Fibroblast of upper back skin (primary cell): ENCODE measurements at regions not wholly inside any gene's neighbourhood (a gene's known extent, or its start where the extent isn't known, plus 50 kb on each side); places are given as distances from the start of the nearest gene placed in this dataset.
"Not testable (repeated sequence)": the region's sequence is repeated elsewhere in the genome, so short reads cannot be mapped to it uniquely, and the experiment has no call there.

Experiments
- DNase-seq: peaks from one replicate; pipeline ENCODE4 v3.0.0-alpha.2; 2013

GRCh38 chr1:198986442-198986841 is 347.6 kb downstream of the PTPRC start:
- DNase-seq, result no peak

- DNase-seq, result peak; percentile 32
These were observed 363.8 kb downstream of the PTPRC start for GRCh38 chr1:199002661-199003060.

- DNase-seq, result peak; percentile 17
These were observed 368.6 kb downstream of the PTPRC start for GRCh38 chr1:199007423-199007822.

- no peak for DNase-seq
These were observed 370.6 kb downstream of the PTPRC start for GRCh38 chr1:199009447-199009846.

GRCh38 chr1:199010492-199010891 is 371.7 kb downstream of the PTPRC start:
- no peak for DNase-seq

- DNase-seq, result peak; percentile 65
These were observed 372.1 kb downstream of the PTPRC start for GRCh38 chr1:199010933-199011332.

GRCh38 chr1:199015799-199016198 is 377.0 kb downstream of the PTPRC start:
- DNase-seq, result no peak

GRCh38 chr1:199018471-199019135 is 379.8 kb downstream of the PTPRC start:
- DNase-seq, result no peak

GRCh38 chr1:199020051-199020450 is 381.2 kb downstream of the PTPRC start:
- no peak for DNase-seq

GRCh38 chr1:199020904-199021303 is 382.1 kb downstream of the PTPRC start:
- no peak for DNase-seq

GRCh38 chr1:199029401-199029800 is 390.6 kb downstream of the PTPRC start:
- peak; percentile 77 for DNase-seq

- peak; percentile 31 for DNase-seq
These were observed 391.0 kb downstream of the PTPRC start for GRCh38 chr1:199029855-199030254.

- not testable (repeated sequence) for DNase-seq
These were observed 391.7 kb downstream of the PTPRC start for GRCh38 chr1:199030541-199030940.

- not testable (repeated sequence) for DNase-seq
These were observed 392.3 kb downstream of the PTPRC start for GRCh38 chr1:199031170-199031569.

GRCh38 chr1:199032479-199032878 is 393.6 kb downstream of the PTPRC start:
- DNase-seq, result not testable (repeated sequence)

GRCh38 chr1:199033661-199034060 is 394.8 kb downstream of the PTPRC start:
- DNase-seq, result no peak

- DNase-seq, result no peak
These were observed 399.3 kb downstream of the PTPRC start for GRCh38 chr1:199038156-199038555.

- no peak for DNase-seq
These were observed 401.5 kb downstream of the PTPRC start for GRCh38 chr1:199040076-199040905.

GRCh38 chr1:199041173-199041914 is 402.5 kb downstream of the PTPRC start:
- DNase-seq, result no peak

- no peak for DNase-seq
These were observed 403.4 kb downstream of the PTPRC start for GRCh38 chr1:199042193-199042592.

- DNase-seq, result peak; percentile 33
These were observed 405.4 kb downstream of the PTPRC start for GRCh38 chr1:199044191-199044590.

- no peak for DNase-seq
These were observed 407.8 kb downstream of the PTPRC start for GRCh38 chr1:199046618-199047017.

GRCh38 chr1:199054694-199055093 is 415.9 kb downstream of the PTPRC start:
- DNase-seq, result no peak

GRCh38 chr1:199057322-199057721 is 418.5 kb downstream of the PTPRC start:
- no peak for DNase-seq
